Breast epithelium (tissue), 3 donors: ENCODE measurements at regions not wholly inside any gene's neighbourhood (a gene's known extent, or its start where the extent isn't known, plus 50 kb on each side); places are given as distances from the start of the nearest gene placed in this dataset.

ENCODE experiments used
- CTCF ChIP-seq, 3 donors: fragments of 450-650 bp; IDR thresholded peaks; one replicate each; pipeline ENCODE4 v1.5.1; 2016 to 2017; ENCODE audit warnings: antibody characterized with exemption in 3 of 3, mild to moderate bottlenecking in 3 of 3, moderate library complexity in 3 of 3
- POLR2A ChIP-seq: fragments of 450-650 bp; IDR thresholded peaks from one replicate; pipeline ENCODE4 v1.6.1; 2016; ENCODE audit warnings: antibody characterized with exemption, mild to moderate bottlenecking, moderate library complexity
- POLR2AphosphoS5 ChIP-seq, 3 donors: sonication (generic); formaldehyde crosslinking; IDR thresholded peaks; one replicate each; pipeline ENCODE4 v1.6.1; 2017; ENCODE audit warnings: antibody characterized with exemption in 3 of 3

GRCh38 chr9:115357821-115358220 lies 239.9 kb upstream of the TNC start:
- TF ChIP-seq POLR2A (no peak), POLR2AphosphoS5 (IDR thresholded peaks at IDR 0.05) (no peak), CTCF (IDR thresholded peaks at IDR 0.05) (no peak)
